Peyer's patch (tissue), 4 donors: ENCODE measurements at regions not wholly inside any gene's neighbourhood (a gene's known extent, or its start where the extent isn't known, plus 50 kb on each side); places are given as distances from the start of the nearest gene placed in this dataset.
A peak's percentile ranks its signal among the peaks of the same experiment; 100 is the strongest.

Experiments used
- DNase-seq, 3 donors: peaks; one replicate each; pipeline ENCODE4 v3.0.0-alpha.2; 2017 to 2019
- H3K27ac ChIP-seq, 4 donors: fragments of 200-600 bp; sonication (generic); one replicate each; pipeline ENCODE4 v1.5.1; 2016 to 2019
- H3K27me3 ChIP-seq, 2 donors: fragments of 200-600 bp; sonication (generic); one replicate each; pipeline ENCODE4 v1.5.1; 2019
- H3K36me3 ChIP-seq, 3 donors: fragments of 200-600 bp; sonication (generic); one replicate each; pipeline ENCODE4 v1.5.1; 2016 to 2019
- H3K4me1 ChIP-seq, 4 donors: fragments of 200-600 bp; sonication (generic); one replicate each; pipeline ENCODE4 v1.5.1; 2016 to 2019
- H3K4me3 ChIP-seq, 4 donors: fragments of 200-600 bp; sonication (generic); 1 replicate in 3 of 4; 2 replicates in 1 of 4; pipeline ENCODE4 v1.5.1; 2016 to 2019; ENCODE audit warnings: mild to moderate bottlenecking in 1 of 4
- H3K9me3 ChIP-seq, 4 donors: fragments of 200-600 bp; sonication (generic); one replicate each; pipeline ENCODE4 v1.5.1; 2016 to 2019; ENCODE audit warnings: mild to moderate bottlenecking in 1 of 4
- CTCF ChIP-seq, 6 experiments: fragments of 450-650 bp in 4 of 6; fragments of 200-600 bp in 2 of 6; sonication (generic) in 1 of 6; IDR thresholded peaks; one replicate each; pipeline ENCODE4 v1.5.1; 2017 to 2019; ENCODE audit warnings: antibody characterized with exemption in 6 of 6, mild to moderate bottlenecking in 3 of 6, moderate library complexity in 1 of 6
- POLR2A ChIP-seq, 2 donors: fragments of 450-650 bp; IDR thresholded peaks; one replicate each; pipeline ENCODE4 v1.5.1; 2017; ENCODE audit warnings: antibody characterized with exemption in 2 of 2, mild to moderate bottlenecking in 2 of 2, moderate library complexity in 2 of 2

GRCh38 chr21:15514073-15514946, 215.5 kb upstream of the USP25 start:
- peak overlapping the region; percentile 13 to 57 (median 42) for H3K27ac ChIP-seq
- no peaks in the 10 kb centered on the region for H3K36me3 ChIP-seq
- no peaks in the 10 kb centered on the region for H3K9me3 ChIP-seq
- peaks cover 0 to 7% (median 0%) of the 10 kb centered on the region in 4 donors for H3K4me1 ChIP-seq
- H3K4me3 ChIP-seq = no peak overlapping the region
- TF ChIP-seq CTCF (IDR thresholded peaks at IDR 0.05) (no peak), POLR2A (IDR thresholded peaks at IDR 0.05) (no peak)
- DNase-seq = peak in 2 of 3 donors; percentile 77 to 84
- no peaks in the 10 kb centered on the region for H3K27me3 ChIP-seq

DNA sequence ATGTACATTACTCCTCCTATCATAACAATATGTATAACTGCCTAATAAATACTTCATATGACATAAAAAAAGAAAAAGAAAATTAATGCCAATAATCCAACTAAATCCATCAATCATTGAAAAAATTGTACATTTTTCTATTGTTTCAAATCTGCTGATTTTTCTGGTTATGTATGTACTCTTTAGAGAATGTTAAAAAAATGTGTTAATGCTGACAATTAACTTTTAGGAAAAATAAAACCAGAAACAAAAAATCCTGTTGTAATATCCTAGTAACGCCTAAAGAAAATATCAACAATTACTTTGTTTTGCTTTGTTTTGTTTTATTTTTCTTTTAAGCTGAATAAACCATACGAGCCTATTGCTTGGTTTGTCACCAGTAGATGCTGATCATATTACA, 213.9 kb upstream of the USP25 start:
- Histone ChIP-seq H3K27ac (no peak overlapping the region), H3K4me1 (peaks cover 0 to 7% (median 0%) of the 10 kb centered on the region in 4 donors), H3K9me3 (no peaks in the 10 kb centered on the region), H3K36me3 (no peaks in the 10 kb centered on the region), H3K4me3 (no peak overlapping the region), H3K27me3 (no peaks in the 10 kb centered on the region)
- TF ChIP-seq POLR2A (IDR thresholded peaks at IDR 0.05) = no peak
- no peak for TF ChIP-seq CTCF (IDR thresholded peaks at IDR 0.05)
- DNase-seq = no peak

DNA sequence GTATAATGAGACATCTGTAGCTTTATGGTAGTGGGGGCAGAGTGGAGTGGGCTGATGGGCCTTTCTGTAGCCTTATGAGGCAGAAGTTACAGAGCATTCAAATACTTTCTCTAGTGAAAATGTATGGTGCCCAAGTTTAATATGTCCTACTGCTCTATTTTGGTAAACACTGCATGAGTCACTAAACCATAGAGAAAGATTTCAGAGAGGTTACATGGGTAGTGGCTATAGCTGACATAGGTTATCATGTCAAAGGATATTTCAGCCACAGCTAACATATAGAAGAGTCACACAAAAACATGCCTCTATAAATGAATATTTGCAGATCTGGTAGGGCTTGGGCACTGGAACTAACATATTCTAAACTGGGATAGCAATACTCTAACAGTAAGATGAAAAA, 212.4 kb upstream of the USP25 start:
- peaks cover 0 to 7% (median 0%) of the 10 kb centered on the region in 4 donors for H3K4me1 ChIP-seq
- DNase-seq = no peak
- no peaks in the 10 kb centered on the region for H3K27me3 ChIP-seq
- no peak overlapping the region for H3K27ac ChIP-seq
- H3K36me3 ChIP-seq = no peaks in the 10 kb centered on the region
- no peaks in the 10 kb centered on the region for H3K9me3 ChIP-seq
- no peak overlapping the region for H3K4me3 ChIP-seq
- no peak for TF ChIP-seq POLR2A (IDR thresholded peaks at IDR 0.05)

DNA sequence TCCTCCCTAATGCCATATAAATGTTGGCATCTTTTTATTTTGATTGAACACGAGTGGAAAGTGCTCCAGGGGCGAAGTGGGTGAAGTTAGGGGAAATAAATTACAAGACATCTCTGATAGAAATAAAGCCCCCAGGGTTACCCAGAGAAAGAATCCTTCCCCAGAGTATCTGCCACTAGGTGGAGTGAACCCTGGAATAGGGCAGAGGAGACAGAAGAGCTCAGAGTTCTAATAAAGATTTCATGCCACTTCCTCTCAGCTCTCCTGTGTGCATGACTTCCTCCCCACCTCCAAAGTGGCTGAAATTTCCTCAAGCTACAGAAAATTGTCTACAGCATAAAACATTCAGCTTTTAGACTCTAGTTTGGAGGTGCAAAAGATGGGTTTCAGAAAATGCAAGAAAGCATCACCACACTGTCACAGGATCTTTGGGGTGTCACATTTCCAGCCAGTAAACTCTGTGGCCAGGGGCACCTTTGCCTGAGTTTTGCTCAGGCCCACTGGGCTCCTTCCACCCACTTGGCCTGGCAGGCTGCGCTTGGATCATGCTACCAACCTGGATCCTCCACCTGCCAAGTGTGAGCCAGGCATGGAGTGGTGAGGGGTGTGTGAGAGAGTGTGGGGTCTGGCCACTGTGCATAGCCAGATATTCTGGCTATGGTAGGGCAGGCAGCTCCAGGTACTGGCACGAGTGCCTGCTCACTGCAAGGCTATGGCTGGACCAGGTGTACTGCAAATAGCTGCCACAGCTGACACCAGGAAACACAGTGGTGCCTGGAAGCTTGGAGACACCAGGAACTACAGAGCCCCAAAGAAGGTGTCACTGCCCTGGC, 208.8 kb upstream of the USP25 start:
- Histone ChIP-seq H3K27me3 (no peaks in the 10 kb centered on the region), H3K4me1 (no peaks in the 10 kb centered on the region), H3K27ac (no peak overlapping the region), H3K36me3 (no peaks in the 10 kb centered on the region), H3K9me3 (no peaks in the 10 kb centered on the region), H3K4me3 (no peak overlapping the region)
- TF ChIP-seq CTCF (IDR thresholded peaks at IDR 0.05) (no peak), POLR2A (IDR thresholded peaks at IDR 0.05) (no peak)
- no peak for DNase-seq

- Histone ChIP-seq H3K36me3 (no peaks in the 10 kb centered on the region), H3K4me3 (no peak overlapping the region), H3K27me3 (no peaks in the 10 kb centered on the region), H3K4me1 (no peaks in the 10 kb centered on the region), H3K9me3 (no peaks in the 10 kb centered on the region), H3K27ac (no peak overlapping the region)
- TF ChIP-seq CTCF (IDR thresholded peaks at IDR 0.05) (no peak), POLR2A (IDR thresholded peaks at IDR 0.05) (no peak)
- DNase-seq = no peak
These were observed 208.2 kb upstream of the USP25 start for GRCh38 chr21:15521644-15522001.

DNA sequence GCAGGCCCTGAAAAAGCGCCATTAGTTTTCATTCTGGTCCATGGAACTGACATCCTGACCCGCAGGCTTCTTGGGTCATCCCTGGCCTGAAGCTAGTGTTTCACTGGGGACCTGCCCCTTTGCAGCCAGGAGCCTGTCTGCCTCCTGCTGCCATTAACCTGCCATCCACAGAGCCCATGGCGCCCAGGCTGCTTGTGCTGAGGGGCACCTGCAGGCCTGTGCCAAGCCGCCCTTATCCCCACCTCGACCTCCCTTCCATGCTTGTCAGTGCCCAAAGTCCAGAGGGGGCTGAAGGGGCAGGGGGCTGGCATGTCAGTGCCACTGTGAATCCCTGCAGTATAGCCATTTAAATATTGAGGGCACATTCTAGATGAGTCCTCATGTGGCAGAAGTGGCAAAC, 207.6 kb upstream of the USP25 start:
- DNase-seq = no peak
- TF ChIP-seq POLR2A (IDR thresholded peaks at IDR 0.05) (no peak), CTCF (IDR thresholded peaks at IDR 0.05) (no peak)

More for the DNA sequence above, 207.6 kb upstream of the USP25 start:
- Histone ChIP-seq H3K27me3 (no peaks in the 10 kb centered on the region), H3K4me1 (no peaks in the 10 kb centered on the region), H3K4me3 (no peak overlapping the region), H3K9me3 (no peaks in the 10 kb centered on the region), H3K27ac (no peak overlapping the region), H3K36me3 (no peaks in the 10 kb centered on the region)
